ENCODE measurements at regions not wholly inside any gene's neighbourhood (a gene's known extent, or its start where the extent isn't known, plus 50 kb on each side); places are given as distances from the start of the nearest gene placed in this dataset.

DNA sequence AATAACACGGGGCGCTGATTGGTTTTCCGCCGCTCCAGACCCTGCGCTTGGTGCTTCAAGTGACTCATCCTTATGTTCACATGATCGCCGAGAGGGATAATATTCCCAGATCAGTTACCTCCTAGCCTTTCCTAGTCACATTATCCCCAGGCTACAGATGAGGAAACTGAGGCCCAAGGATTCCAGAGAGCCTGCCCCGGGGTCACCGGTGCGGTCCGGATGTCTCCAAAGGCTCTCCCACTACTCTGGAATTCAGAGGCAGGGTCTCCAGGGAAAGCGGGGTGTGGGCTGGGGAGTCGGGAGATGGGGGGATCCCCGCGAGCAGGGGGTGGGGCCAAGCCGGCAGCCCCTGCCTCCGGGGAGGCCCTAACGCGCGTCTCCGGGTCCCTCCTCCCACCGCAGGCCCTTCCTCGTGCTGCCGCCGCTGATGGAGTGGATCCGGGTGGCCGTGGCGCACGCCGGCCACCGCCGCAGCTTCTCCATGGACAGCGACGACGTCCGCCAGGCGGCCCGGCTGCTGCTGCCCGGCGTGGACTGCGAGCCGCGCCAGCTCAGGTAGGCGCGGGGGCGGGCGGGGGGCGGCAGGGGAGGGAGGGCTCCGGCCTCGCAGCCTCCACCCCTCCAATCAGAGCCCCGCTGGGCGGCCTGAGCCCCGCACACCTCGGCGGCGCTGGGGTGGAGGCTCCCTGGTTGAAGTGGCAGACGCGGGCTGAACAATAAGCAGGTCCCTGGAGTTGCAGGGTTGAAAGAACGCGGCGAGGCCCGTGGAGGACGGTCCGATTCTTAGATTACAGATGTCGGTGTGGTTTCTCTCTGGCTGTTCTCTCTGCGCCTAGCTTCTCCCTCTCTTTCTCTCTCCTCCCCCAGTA is 104.6 kb upstream of the PWP1 start:
- TF ChIP-seq, protein P1, sequence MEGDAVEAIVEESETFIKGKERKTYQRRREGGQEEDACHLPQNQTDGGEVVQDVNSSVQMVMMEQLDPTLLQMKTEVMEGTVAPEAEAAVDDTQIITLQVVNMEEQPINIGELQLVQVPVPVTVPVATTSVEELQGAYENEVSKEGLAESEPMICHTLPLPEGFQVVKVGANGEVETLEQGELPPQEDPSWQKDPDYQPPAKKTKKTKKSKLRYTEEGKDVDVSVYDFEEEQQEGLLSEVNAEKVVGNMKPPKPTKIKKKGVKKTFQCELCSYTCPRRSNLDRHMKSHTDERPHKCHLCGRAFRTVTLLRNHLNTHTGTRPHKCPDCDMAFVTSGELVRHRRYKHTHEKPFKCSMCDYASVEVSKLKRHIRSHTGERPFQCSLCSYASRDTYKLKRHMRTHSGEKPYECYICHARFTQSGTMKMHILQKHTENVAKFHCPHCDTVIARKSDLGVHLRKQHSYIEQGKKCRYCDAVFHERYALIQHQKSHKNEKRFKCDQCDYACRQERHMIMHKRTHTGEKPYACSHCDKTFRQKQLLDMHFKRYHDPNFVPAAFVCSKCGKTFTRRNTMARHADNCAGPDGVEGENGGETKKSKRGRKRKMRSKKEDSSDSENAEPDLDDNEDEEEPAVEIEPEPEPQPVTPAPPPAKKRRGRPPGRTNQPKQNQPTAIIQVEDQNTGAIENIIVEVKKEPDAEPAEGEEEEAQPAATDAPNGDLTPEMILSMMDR (IDR thresholded peaks at IDR 0.05), result no peak

DNA sequence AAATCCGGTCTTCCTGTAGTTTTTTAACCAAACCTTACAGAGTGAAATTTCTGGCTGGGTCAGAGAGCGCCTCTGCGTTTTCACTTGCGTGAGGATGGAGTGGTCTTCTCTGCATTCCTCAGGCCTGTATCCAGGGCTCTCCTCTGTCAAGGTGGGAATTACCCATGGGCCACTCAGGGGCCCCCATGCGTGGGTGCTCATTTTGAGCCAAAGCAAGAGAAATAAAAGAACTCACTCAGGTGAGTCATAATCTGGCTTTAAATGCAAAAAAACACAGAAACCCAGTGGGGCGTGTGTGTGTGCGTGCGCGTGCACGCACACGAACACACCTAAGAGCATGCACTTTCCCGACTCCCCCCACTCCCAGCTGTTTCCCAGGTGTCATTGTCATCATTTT is 104.0 kb upstream of the PWP1 start:
- TF ChIP-seq, protein P1 (IDR thresholded peaks at IDR 0.05), result no peak

DNA sequence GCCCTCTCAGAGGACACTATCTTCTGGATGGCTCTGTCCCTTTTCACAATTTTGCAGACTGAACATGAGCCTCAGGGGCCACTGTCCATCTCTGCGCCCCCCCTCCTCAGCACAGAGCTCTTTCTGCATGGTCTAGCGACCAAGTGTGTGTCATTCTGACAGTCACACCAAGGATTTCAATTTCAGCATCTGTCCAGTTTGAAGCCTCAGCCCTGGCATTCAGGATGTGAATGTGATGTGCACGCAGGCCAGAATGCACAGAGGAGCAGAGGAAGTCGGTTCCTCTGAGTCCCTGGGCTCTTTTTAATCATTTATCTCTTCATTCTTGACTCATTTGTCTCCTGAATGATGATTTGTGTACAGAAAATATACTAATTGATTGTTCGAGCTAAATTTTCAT is 102.0 kb upstream of the PWP1 start:
- TF ChIP-seq, protein P1 (IDR thresholded peaks at IDR 0.05), result no peak

DNA sequence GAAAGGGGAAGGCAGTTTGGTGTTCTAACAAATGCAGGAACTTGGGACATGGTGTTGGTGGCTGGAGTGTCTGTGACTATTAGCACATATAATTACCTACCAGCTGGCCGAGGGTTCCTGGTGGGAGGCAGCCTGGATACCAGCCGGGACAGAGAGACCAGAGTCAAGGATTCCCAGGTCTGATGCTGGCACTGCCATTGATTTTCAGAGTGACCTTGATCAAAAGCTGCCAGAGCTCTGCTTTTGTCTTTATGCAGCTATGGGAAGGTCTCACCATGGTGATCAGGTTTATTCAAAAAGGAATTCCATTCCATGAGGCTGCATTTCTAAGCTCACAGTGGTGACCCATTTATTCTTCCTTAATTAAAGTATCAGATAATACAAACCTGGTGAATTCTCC is 101.0 kb upstream of the PWP1 start:
- TF ChIP-seq, protein P1 (IDR thresholded peaks at IDR 0.05), result no peak

DNA sequence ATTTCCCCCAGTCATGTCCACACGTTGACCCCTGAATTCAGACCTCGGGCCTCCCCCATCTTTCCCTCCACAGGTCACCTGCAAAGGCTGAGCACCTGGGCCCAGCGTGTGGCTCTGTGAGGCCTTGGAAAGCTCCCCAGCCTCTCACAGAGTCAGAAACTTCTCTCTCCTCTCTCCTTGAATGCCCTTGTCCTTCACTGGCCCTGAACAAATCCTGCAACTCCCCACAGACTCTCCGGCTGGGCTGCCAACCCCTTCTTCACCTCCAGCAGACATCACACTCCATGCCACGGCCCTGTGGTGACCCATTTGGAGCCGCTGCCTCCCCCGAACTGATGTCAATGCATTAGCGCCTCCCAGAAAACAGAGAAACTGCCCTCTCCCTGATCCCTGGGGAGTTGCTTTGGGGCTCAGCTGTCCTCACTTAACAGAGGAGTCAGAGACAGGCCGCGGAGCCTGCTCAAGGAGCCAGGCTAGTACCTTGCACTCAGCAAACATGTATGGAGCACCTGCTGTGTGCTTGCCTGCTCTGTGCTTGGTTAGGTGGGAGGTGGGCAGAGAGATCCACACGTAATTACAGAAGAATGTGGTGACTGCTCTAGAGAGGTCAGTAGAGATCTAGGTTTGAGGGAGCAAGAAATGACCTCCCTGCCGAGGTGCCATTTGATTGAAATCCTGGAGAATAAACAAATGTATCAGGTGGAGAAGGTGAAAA is 99.2 kb upstream of the PWP1 start:
- TF ChIP-seq, protein P1 (IDR thresholded peaks at IDR 0.05), result no peak

DNA sequence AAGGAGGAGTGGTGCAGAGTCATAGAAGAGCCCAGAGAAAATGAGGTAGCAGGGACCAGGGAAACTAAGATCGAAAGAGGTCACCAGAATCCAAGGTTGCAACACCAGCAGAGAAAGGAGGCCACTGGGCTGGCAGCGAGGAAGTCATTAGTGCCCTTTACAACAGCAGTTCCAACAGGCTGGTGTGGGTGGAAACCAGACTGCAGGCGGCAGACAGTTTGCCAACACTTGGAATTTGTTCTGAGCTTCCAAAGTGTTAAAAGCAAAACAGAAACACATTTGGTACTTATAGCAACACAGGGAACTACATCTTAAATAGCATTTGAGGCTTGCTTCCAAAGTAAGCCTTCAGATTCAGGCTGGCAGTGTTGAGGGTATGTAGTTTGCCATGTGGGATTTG is 95.2 kb upstream of the PWP1 start:
- TF ChIP-seq, protein P1 (IDR thresholded peaks at IDR 0.05), result no peak

DNA sequence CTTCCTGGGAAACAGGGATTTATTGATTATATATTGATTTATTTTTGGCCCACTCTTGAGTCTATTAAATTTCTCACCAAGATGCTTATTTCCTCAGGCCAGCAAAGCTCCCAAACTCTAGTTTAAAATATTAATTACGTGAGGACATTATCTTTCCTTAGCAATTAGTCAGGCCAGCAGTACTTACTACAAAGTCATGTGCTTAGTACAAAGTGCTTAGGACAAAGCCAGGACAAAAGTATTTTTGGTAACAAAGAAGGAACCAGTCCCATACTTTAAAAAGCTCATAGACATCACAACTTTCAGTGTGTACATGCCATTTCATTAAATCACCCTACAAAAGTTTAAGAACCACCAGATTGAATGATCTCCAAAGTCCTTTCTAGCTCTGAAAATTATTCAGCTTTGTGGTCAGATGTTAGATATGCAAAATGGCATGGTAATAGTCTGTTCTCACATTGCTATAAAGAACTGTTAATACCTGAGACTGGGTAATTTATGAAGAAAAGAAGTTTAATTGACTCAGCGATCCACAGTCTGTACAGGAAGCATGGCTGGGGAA is 94.7 kb upstream of the PWP1 start:
- TF ChIP-seq, protein P1 (IDR thresholded peaks at IDR 0.05), result no peak

All from LNCAP (cell line).